Parathyroid adenoma (tissue), 2 donors: ENCODE measurements at regions not wholly inside any gene's neighbourhood (a gene's known extent, or its start where the extent isn't known, plus 50 kb on each side); places are given as distances from the start of the nearest gene placed in this dataset.

ENCODE experiments used
- H2AFZ ChIP-seq: fragments of 300-600 bp; sonication (generic); one replicate; pipeline ENCODE4 v1.7.0; 2017; ENCODE audit warnings: antibody characterized with exemption, mild to moderate bottlenecking
- H3K27ac ChIP-seq: fragments of 300-600 bp; sonication (generic); one replicate; pipeline ENCODE4 v1.7.0; 2017
- H3K27me3 ChIP-seq: fragments of 300-600 bp; sonication (generic); one replicate; pipeline ENCODE4 v1.7.0; 2017; ENCODE audit warnings: low read length; ENCODE audit not compliant: control insufficient read depth, insufficient read depth
- H3K36me3 ChIP-seq: fragments of 300-600 bp; sonication (generic); one replicate; pipeline ENCODE4 v1.7.0; 2017; ENCODE audit warnings: low read length; ENCODE audit not compliant: control insufficient read depth, insufficient read depth
- H3K4me1 ChIP-seq: fragments of 300-600 bp; sonication (generic); one replicate; pipeline ENCODE4 v1.7.0; 2017; ENCODE audit warnings: control low read depth
- H3K4me2 ChIP-seq: fragments of 300-600 bp; sonication (generic); one replicate; pipeline ENCODE4 v1.7.0; 2017; ENCODE audit warnings: low read length
- H3K4me3 ChIP-seq: fragments of 300-600 bp; sonication (generic); one replicate; pipeline ENCODE4 v1.7.0; 2017; ENCODE audit warnings: low read depth, low read length
- H3K79me2 ChIP-seq: fragments of 300-600 bp; sonication (generic); one replicate; pipeline ENCODE4 v1.7.0; 2017; ENCODE audit warnings: control low read depth
- H3K9ac ChIP-seq: fragments of 300-600 bp; sonication (generic); one replicate; pipeline ENCODE4 v1.7.0; 2017; ENCODE audit warnings: mild to moderate bottlenecking
- H3K9me3 ChIP-seq: fragments of 300-600 bp; sonication (generic); one replicate; pipeline ENCODE4 v1.7.0; 2017; ENCODE audit warnings: low read length; ENCODE audit not compliant: control insufficient read depth
- CTCF ChIP-seq: fragments of 300-600 bp; sonication (generic); IDR thresholded peaks from one replicate; pipeline ENCODE4 v1.7.0; 2017; ENCODE audit warnings: antibody characterized with exemption, mild to moderate bottlenecking
- donor health status: primary hyperparathyroidism.

- TF ChIP-seq CTCF: no peak
- Histone ChIP-seq H3K4me1 (no peaks in the 10 kb centered on the region), H2AFZ (no peak overlapping the region), H3K79me2 (no peaks in the 10 kb centered on the region), H3K27me3 (no peaks in the 10 kb centered on the region), H3K27ac (no peak overlapping the region), H3K9me3 (no peaks in the 10 kb centered on the region), H3K4me3 (no peak overlapping the region), H3K36me3 (no peaks in the 10 kb centered on the region), H3K9ac (no peak overlapping the region), H3K4me2 (no peak overlapping the region)
These were observed 468.6 kb downstream of the COG6 start for GRCh38 chr13:40123962-40124632.

GRCh38 chr13:40124633-40125015 lies 469.2 kb downstream of the COG6 start:
- no peaks in the 10 kb centered on the region for H3K79me2 ChIP-seq
- H3K9me3 ChIP-seq: no peaks in the 10 kb centered on the region
- no peak overlapping the region for H3K4me3 ChIP-seq
- H2AFZ ChIP-seq: no peak overlapping the region
- H3K27me3 ChIP-seq: no peaks in the 10 kb centered on the region
- H3K4me2 ChIP-seq: no peak overlapping the region
- TF ChIP-seq CTCF: no peak
- H3K27ac ChIP-seq: no peak overlapping the region
- H3K9ac ChIP-seq: no peak overlapping the region
- H3K36me3 ChIP-seq: no peaks in the 10 kb centered on the region
- no peaks in the 10 kb centered on the region for H3K4me1 ChIP-seq

DNA sequence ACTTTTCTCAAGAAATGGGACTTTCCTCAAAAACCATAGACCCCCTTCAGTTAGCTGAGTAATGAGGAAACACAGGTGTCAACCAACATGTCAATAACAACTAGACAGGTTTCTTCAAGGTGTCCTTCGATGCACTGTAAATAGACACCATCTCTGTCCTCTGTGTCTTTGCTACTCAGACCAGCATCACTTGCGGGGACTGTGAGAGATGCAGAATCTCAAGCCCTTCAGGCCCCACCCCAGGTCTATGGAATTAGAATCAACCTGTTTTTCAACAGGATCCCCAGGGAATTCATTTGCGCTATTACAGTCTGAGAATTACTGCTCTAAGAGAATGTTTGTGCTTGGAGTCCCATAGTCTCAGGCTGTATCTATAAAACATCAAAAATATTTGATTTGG lies 469.9 kb downstream of the COG6 start:
- no peaks in the 10 kb centered on the region for H3K4me1 ChIP-seq
- H3K27ac ChIP-seq: no peak overlapping the region
- no peaks in the 10 kb centered on the region for H3K27me3 ChIP-seq
- H3K79me2 ChIP-seq: no peaks in the 10 kb centered on the region
- H3K4me2 ChIP-seq: no peak overlapping the region
- no peaks in the 10 kb centered on the region for H3K9me3 ChIP-seq
- no peaks in the 10 kb centered on the region for H3K36me3 ChIP-seq
- no peak overlapping the region for H3K9ac ChIP-seq
- no peak overlapping the region for H3K4me3 ChIP-seq
- no peak for TF ChIP-seq CTCF
- no peak overlapping the region for H2AFZ ChIP-seq

DNA sequence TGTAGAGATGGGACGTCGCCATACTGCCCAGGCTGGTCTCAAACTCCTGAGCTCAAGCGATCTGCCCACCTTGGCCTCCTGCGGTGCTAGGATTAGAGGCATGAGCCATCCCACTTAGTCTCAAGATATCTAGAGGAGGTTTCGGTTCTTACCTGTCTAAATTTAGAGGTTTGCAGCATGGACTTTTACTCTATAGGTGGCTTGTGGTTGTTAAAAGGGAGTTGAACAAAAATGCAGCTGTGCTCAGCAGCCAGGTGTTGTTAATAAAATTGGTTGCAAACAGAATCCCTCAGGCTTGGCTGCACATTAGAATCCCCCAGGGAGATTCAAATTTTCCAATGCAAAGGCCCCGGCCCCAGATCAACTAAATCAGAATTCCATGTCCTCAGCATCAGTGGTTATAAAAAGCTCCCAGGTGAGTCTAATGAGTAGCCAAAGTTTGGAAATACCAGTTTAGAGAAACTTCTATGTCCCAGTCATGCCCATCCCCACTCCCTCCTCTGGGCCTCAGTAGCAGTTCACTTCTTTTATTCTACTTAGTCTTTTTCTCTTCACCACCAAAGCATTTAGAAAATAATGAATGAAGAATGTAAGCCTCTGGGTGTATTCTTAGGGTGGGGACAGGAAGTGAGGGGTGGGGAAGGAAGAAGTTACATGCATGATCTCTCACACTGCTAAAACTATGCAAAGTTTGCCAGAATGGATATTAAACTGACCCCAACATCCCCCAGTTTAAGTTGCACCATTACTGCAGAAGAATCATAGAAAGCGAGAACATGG lies 471.0 kb downstream of the COG6 start:
- no peak for TF ChIP-seq CTCF
- Histone ChIP-seq H3K4me1 (no peaks in the 10 kb centered on the region), H3K9me3 (no peaks in the 10 kb centered on the region), H3K4me3 (no peak overlapping the region), H2AFZ (no peak overlapping the region), H3K27me3 (no peaks in the 10 kb centered on the region), H3K36me3 (no peaks in the 10 kb centered on the region), H3K27ac (no peak overlapping the region), H3K4me2 (no peak overlapping the region), H3K79me2 (no peaks in the 10 kb centered on the region), H3K9ac (no peak overlapping the region)
